Ureter (tissue), 1 donor: ENCODE measurements at regions not wholly inside any gene's neighbourhood (a gene's known extent, or its start where the extent isn't known, plus 50 kb on each side); places are given as distances from the start of the nearest gene placed in this dataset.

Experiments
- DNase-seq: peaks from one replicate; pipeline ENCODE4 v3.0.0-alpha.2; 2020; ENCODE audit warnings: low spot score
- donor health status: DM: yes; HTN: yes; CAD: no.

DNA sequence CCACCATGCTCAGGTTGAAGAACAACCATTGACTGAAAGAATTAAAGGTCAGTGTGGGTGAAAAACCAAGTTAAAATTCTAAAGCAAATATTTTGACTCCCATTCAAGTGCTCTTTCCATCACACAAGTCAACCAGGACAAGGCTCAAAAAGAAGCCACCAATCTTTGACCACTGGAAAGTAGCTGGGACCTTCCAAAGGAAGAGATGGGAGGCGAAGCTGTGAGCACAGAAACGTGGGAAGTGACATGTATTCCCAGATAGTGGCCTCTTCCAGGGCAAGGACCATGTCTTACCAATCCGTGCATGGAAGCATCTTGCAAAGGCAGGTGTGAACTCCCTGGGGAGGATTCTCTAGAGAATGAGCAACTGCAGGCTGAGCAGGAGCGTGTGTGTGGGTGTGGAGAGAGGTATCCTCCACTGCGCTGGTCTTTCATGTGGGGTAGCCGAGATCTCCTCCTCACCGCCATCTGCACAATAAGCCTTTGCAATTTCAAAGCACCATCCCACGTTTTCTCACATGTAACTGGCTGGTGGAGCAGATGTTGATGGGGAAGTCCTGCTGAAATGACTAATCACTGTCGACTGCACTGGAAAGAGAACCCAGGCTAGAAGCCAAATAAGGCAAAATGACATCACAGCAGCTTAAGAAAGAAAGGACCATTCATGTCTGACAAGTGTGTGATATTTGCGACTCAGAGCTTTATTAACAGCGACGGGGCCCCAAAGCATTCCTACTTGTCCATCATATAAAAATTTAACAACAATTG lies 189.4 kb upstream of the RREB1 start:
- no peak for DNase-seq

GRCh38 chr6:6919173-6919572 lies 188.6 kb upstream of the RREB1 start:
- no peak for DNase-seq

DNA sequence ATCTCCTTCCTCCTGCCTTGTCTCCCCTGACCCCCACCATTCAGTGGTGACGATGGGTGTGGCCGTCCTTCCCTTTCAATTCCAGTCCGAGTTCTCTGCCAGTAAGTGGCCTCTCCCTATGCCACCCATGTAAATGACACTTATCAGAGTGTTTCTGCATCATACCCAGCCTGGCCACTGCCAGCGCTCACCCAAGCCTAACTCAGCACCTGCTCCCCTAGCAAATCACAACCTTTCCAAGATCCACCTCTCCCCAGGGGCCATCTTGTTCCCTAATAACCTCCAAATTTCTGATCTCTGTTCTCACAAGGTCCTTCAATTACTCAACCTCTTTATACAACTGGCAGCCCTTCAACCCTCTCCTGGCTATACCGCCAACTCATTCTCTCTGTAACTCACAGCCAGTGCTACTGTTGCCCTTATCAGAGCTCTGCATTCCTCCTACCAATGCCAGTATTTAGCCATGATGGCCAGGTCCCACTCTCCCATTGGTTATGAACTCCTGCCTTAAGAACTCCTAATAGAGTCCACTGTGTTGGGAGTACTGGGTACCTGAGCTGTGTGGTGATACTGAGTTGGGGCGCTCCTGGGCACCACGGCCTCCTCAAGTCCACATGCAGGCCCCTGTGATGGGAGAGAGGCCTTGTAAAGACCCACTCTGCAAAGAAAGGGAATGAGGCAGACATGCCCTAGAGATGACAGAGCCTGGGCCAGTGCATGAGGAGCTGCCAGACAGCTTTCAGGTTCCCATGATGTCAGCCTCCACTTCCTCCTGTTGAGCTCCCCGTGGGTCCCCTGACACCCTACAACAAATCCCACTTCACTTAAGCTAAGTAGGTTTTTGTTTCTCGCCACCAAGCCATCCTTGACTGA lies 187.4 kb upstream of the RREB1 start:
- no peak for DNase-seq

- no peak for DNase-seq
These were observed 186.8 kb upstream of the RREB1 start for GRCh38 chr6:6920987-6921313.

DNA sequence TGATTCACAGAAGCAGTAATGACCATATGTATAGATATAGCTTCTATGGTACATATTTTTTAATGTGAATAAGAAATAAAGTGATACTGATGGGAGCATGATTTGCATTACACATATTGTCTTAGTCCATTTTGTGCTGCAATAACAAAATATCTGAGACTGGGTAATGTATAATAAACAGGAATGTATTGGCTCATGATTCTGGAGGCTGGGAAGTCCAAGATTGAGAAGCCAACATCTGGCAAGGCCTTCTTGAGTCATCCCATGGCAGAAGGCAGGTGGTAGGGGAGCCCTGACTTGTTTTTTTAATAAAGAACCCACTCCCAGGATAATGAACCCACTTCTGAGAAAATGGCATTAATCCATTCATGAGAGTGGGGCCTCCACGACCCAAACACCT lies 185.6 kb upstream of the RREB1 start:
- DNase-seq = no peak

DNA sequence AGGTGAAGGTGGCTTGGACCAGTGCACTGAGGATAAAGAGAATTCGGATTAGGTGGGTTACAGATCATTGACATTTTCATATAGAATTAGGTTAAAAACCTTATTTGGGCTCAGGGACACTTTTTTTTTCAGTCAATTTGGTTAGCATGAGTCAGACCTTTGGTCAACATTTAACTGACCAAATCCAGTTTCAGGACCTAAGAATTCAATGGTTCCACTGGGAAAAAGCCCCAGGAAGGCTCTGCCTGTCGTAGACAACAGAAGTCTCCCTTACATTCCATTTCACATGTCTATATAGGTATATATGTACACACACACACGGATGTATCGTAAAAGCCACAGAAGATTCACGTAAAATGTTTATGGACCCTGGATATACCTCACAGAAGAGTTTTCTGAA lies 184.2 kb upstream of the RREB1 start:
- no peak for DNase-seq

GRCh38 chr6:6924708-6925107 lies 183.1 kb upstream of the RREB1 start:
- no peak for DNase-seq

- no peak for DNase-seq
These were observed 182.2 kb upstream of the RREB1 start for GRCh38 chr6:6925391-6926164.

DNA sequence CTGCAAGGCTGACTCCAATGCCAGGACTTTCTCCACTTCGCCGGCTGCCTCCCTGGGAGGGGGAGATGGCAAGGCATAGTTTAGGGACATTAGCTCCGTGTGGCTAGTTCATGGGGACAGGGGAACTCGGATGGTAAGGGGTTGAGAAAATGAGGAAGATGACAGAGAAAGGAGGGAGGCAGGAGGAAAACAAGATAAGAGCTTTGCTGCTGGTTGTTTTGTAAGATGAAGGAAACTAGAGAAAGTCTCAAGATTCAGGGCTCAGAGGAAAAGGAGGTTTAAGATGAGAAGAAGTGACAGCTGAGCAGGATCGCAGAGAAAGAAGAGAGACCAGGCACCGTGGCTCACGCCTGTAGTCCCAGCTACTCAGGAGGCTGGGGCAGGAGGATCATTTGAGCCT lies 180.9 kb upstream of the RREB1 start:
- DNase-seq = no peak

DNA sequence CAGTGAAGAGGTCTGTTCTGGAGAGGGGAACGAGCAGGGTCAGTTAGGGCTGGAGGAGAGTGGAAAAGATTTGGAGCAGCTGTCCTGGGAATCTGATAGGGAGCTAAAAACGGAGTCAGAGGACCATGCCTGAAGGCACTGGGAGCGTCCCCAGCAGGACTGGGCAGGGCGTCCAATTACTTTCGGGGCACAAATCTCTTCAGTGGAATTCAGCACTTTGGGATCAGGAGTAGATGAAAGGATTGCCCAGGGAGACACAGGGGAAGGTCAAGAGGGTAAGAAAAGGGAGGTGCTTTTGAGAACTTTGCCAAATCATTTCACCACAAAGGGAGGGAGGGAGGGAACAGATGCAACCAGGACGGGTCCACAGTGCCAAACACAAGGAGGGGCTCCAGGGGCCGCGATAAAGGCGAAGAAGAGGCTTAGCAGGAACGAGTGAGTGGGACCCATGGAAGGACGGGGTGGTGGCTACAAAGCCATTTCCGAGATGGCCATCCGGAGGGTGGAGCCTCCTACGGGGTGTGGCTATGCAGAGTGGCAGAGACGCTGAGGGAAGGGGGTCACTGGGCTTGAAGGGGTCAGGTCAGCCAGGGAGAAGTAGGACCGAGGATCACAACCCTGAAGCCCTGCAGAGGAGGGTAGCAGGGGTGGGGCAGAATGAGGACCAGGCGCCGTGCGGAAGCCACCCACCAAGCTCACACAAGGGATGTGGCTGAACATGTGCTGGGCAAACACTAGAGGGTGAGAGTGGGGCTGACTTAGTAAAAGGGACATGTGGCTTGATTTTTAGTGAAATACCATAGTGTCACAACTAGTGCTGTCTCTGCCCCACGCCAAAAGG lies 180.0 kb upstream of the RREB1 start:
- DNase-seq = no peak

DNA sequence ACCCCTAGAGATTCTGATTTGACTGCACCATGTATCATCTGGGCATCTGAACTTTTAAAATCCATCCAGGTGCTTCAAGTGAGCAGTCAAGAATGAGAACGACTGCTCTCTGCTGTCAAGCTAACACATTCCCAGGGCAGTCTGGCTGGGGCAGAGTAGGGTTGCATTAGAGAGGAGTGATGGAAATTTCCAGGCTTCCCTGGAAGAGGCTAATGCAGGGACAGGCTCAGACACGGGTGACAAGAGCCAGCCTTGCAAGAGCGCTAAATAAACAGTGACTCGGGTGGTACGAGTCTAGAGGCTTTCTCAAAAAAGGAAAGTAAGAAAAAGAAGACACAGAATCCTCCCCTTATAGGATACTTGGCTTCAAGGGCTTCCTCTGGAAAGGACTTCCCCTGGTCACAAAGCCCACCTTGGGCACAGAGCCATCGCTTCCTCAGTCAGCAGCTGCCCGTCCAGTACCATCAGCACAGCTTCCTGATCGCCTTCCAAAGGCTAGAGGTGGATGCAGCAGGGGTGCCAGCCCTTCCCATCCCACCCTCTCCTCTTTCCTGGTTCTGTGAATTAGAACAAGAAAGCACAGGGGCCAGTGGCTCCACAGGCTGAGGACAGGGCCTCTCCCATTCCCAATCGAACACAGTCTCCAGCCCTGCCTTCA lies 177.4 kb upstream of the RREB1 start:
- DNase-seq = no peak

- no peak for DNase-seq
These were observed 176.4 kb upstream of the RREB1 start for GRCh38 chr6:6931071-6932025.

GRCh38 chr6:6932341-6932740 lies 175.4 kb upstream of the RREB1 start:
- DNase-seq = no peak

DNA sequence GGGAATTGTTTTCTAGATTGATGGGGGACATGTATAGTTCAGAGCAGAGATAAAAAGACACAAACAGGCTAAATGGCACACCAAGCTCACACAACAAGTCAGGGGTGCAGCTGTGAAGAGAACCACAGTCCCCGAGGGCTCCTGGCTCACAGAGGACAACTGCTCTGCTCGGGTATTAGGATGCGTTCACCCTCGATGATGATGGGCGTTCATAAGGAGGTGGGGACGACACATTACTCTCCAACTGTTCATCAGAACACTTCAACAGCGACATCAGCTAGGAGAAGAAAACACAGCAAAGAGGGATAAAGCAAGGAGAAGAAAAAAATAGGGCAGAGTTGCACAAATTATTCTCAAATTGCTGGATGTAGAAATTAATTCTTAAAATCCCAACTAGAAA lies 174.8 kb upstream of the RREB1 start:
- no peak for DNase-seq

DNA sequence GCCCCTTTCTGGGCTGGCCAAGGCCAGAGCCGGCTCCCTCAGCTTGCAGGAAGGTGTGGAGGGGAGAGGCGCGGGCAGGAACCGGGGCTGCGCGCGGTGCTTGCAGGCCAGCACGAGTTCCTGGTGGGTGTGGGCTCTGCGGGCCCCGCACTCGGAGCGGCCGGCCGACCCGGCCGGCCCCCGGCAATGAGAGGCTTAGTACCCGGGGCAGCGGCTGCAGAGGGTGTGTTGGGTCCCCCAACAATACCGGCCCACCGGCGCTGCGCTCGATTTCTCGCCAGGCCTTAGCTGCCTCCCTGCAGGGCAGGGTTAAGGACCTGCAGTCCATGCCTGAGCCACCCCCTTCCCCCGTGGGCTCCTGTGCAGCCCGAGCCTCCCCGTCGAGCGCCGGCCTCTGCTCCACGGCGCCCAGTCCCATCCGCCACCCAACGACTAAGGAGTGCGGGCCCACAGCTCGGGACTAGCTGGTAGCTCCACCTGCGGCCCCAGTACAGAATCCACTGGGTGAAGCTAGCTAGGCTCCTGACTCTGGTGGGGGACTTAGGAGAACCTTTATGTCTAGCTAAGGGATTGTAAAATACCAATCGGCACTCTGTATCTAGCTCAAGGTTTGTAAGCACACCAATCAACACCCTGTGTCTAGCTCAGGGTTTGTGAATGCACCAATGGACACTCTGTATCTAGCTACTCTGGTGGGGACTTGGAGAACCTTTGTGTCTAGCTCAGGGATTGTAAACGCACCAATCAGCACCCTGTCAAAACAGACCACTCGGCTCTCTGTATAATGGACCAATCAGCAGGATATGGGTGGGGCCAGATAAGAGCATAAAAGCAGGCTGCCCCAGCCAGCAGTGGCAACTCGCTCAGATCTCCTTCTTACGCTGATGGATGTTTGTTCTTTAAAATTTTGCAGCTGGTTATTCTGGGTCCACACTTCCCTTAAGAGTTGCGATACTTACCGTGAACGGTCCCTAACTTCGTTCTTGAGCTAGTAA lies 167.4 kb upstream of the RREB1 start:
- no peak for DNase-seq

DNA sequence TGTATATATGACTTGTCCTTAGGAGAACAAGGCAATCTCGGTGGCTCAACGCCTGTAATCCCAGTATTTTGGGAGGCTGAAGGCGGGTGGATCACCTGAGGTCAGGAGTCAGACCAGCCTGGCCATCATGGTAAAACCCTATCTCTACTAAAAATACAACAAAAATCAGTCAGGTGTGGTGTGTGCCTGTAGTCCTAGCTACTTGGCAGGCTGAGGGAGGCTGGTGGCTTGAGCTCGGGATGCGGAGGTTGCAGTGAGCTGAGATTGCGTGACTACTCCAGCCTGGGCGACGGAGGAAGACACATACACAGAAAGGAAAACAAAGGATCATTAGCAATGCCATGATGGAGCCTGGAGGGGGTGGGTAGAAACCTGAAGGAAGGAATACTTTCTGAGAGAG lies 166.6 kb upstream of the RREB1 start:
- no peak for DNase-seq

DNA sequence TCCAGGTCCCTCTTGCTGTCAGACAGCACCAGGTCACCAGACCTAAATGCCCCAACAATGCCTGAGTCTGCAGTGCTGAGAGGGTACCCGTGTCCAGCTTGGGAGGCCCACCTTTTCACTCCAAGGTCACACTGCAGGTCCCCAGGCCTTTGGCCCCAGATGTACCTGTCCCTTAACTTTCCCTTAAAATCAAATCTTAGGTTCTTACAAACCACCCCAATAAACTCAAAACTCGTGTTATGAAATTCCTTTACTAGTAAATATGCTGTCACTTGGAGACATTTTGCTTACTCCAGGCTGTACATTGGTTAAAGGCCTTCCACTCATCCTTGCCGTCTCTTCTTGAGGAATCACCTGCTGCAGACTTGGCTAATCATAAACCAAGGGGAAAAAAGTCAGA lies 165.7 kb upstream of the RREB1 start:
- DNase-seq = no peak

GRCh38 chr6:6942831-6943230 lies 164.9 kb upstream of the RREB1 start:
- DNase-seq = no peak

GRCh38 chr6:6943421-6943820 lies 164.3 kb upstream of the RREB1 start:
- DNase-seq = no peak
